Right ventricle myocardium inferior (tissue), 1 donor: ENCODE measurements at regions not wholly inside any gene's neighbourhood (a gene's known extent, or its start where the extent isn't known, plus 50 kb on each side); places are given as distances from the start of the nearest gene placed in this dataset.

Experiments
- ATAC-seq: fragments of 200-7000 bp; cut with Tn5 transposase; one replicate; pipeline ENCODE4 v1.9.1; 2020; ENCODE audit warnings: mild to moderate bottlenecking, moderate library complexity
- DNase-seq: peaks from one replicate; pipeline ENCODE4 v3.0.0; 2021; ENCODE audit errors: missing footprints
- intact Hi-C: fragments of 100-400 bp; cut with DNase I; formaldehyde crosslinking; loops from one replicate; pipeline ENCODE4 v1.11.0; 2022
- donor health status: DM: no; HTN: yes; CAD: no; lungs with severe emphysema.

- ATAC-seq (no peak), DNase-seq (no peak)
- intact Hi-C loops = no loop called here
Measured at GRCh38 chr2:118176601-118177000, 88.3 kb downstream of the INSIG2 start.

- DNase-seq (no peak), ATAC-seq (no peak)
- intact Hi-C loops = no loop called here
Measured at GRCh38 chr2:118171546-118171945, 83.3 kb downstream of the INSIG2 start.

- intact Hi-C loops = no loop called here
- DNase-seq (peak; percentile 81), ATAC-seq (peak; percentile 72)
Measured at GRCh38 chr2:118169359-118170005, 81.2 kb downstream of the INSIG2 start.

- ATAC-seq (no peak), DNase-seq (no peak)
- intact Hi-C loops = no loop called here
Measured at GRCh38 chr2:118168615-118169014, 80.3 kb downstream of the INSIG2 start.

GRCh38 chr2:118167026-118167425 lies 78.8 kb downstream of the INSIG2 start:
- intact Hi-C loops = no loop called here
- ATAC-seq = no peak
- DNase-seq = no peak

- DNase-seq (no peak), ATAC-seq (no peak)
- intact Hi-C loops = no loop called here
Measured at GRCh38 chr2:118166242-118166641, 78.0 kb downstream of the INSIG2 start.

- DNase-seq = no peak
- ATAC-seq = no peak
- intact Hi-C loops = no loop called here
Measured at GRCh38 chr2:118165595-118165994, 77.3 kb downstream of the INSIG2 start.
